Hepatocyte (in vitro differentiated cells): ENCODE measurements at regions not wholly inside any gene's neighbourhood (a gene's known extent, or its start where the extent isn't known, plus 50 kb on each side); places are given as distances from the start of the nearest gene placed in this dataset.

Experiments
- DNase-seq: peaks from one replicate; pipeline ENCODE4 v3.0.0-alpha.2; 2016; ENCODE audit warnings: low spot score
- H2AFZ ChIP-seq: fragments of 200-600 bp; sonication (generic); 2 replicates; pipeline ENCODE4 v1.6.0; 2016; ENCODE audit warnings: antibody characterized with exemption, mild to moderate bottlenecking
- H3K27ac ChIP-seq: fragments of 200-600 bp; sonication (generic); 2 replicates; pipeline ENCODE4 v1.5.1; 2016; ENCODE audit warnings: mild to moderate bottlenecking
- H3K27me3 ChIP-seq: fragments of 200-600 bp; sonication (generic); 2 replicates; pipeline ENCODE4 v1.6.1; 2016
- H3K36me3 ChIP-seq: fragments of 200-600 bp; sonication (generic); replicated peaks from 2 replicates; pipeline ENCODE4 v1.5.1; 2016; ENCODE audit warnings: low read depth; ENCODE audit not compliant: insufficient read depth
- H3K4me1 ChIP-seq: fragments of 200-600 bp; sonication (generic); 2 replicates; pipeline ENCODE4 v1.5.1; 2016; ENCODE audit warnings: mild to moderate bottlenecking, moderate library complexity; ENCODE audit not compliant: insufficient read depth
- H3K4me2 ChIP-seq: fragments of 200-600 bp; sonication (generic); 2 replicates; pipeline ENCODE4 v1.6.0; 2016
- H3K4me3 ChIP-seq: fragments of 200-600 bp; sonication (generic); 2 replicates; pipeline ENCODE4 v1.5.1; 2016; ENCODE audit warnings: mild to moderate bottlenecking
- H3K79me2 ChIP-seq: fragments of 200-600 bp; sonication (generic); 2 replicates; pipeline ENCODE4 v1.6.0; 2017; ENCODE audit warnings: mild to moderate bottlenecking
- H3K9me2 ChIP-seq: fragments of 200-600 bp; sonication (generic); replicated peaks from 2 replicates; pipeline ENCODE4 v1.6.0; 2017; ENCODE audit warnings: mild to moderate bottlenecking; ENCODE audit not compliant: insufficient read depth
- H3K9me3 ChIP-seq: fragments of 200-600 bp; sonication (generic); 2 replicates; pipeline ENCODE4 v1.5.1; 2016; ENCODE audit warnings: low read depth, mild to moderate bottlenecking
- H4K20me1 ChIP-seq: fragments of 200-600 bp; sonication (generic); 2 replicates; pipeline ENCODE4 v1.6.0; 2016; ENCODE audit warnings: mild to moderate bottlenecking; ENCODE audit not compliant: insufficient read depth, poor library complexity, severe bottlenecking
- EZH2 ChIP-seq: fragments of 200-600 bp; sonication (generic); IDR thresholded peaks from 2 replicates; pipeline ENCODE4 v1.6.1; 2016; ENCODE audit warnings: antibody characterized with exemption, mild to moderate bottlenecking, borderline replicate concordance
- EZH2phosphoT487 ChIP-seq: fragments of 200-600 bp; sonication (generic); IDR thresholded peaks from one replicate; pipeline ENCODE4 v1.6.1; 2018; ENCODE audit warnings: antibody characterized with exemption, mild to moderate bottlenecking, low read depth, moderate library complexity; ENCODE audit not compliant: unreplicated experiment, severe bottlenecking
- WGBS: methylation state at CpG from one replicate; pipeline ENCODE4 v1.1.6; 2016; ENCODE audit warnings: low lambda C conversion rate; ENCODE audit errors: missing lambda C conversion rate; 5-methylcytosine and 5-hydroxymethylcytosine counted together
- TF ChIP-seq, protein P1 (sequence below): fragments of 200-600 bp; sonication (generic); IDR thresholded peaks from 2 replicates; pipeline ENCODE4 v1.5.1; 2016; ENCODE audit warnings: antibody characterized with exemption, mild to moderate bottlenecking; ENCODE audit not compliant: poor library complexity

- no peaks in the 10 kb centered on the region for H3K4me1 ChIP-seq
- TF ChIP-seq EZH2, result no peak
- TF ChIP-seq EZH2phosphoT487, result no peak
- TF ChIP-seq, protein P1, sequence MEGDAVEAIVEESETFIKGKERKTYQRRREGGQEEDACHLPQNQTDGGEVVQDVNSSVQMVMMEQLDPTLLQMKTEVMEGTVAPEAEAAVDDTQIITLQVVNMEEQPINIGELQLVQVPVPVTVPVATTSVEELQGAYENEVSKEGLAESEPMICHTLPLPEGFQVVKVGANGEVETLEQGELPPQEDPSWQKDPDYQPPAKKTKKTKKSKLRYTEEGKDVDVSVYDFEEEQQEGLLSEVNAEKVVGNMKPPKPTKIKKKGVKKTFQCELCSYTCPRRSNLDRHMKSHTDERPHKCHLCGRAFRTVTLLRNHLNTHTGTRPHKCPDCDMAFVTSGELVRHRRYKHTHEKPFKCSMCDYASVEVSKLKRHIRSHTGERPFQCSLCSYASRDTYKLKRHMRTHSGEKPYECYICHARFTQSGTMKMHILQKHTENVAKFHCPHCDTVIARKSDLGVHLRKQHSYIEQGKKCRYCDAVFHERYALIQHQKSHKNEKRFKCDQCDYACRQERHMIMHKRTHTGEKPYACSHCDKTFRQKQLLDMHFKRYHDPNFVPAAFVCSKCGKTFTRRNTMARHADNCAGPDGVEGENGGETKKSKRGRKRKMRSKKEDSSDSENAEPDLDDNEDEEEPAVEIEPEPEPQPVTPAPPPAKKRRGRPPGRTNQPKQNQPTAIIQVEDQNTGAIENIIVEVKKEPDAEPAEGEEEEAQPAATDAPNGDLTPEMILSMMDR, result no peak
Observed at GRCh38 chr3:64276131-64276530, 50.9 kb upstream of the PRICKLE2 start.

More at GRCh38 chr3:64276131-64276530, 50.9 kb upstream of the PRICKLE2 start:
- Histone ChIP-seq H2AFZ (no peak overlapping the region), H3K9me2 (no peaks in the 10 kb centered on the region), H3K9me3 (no peaks in the 10 kb centered on the region), H3K27me3 (no peaks in the 10 kb centered on the region), H3K79me2 (no peaks in the 10 kb centered on the region), H3K4me3 (no peak overlapping the region), H3K36me3 (no peaks in the 10 kb centered on the region), H3K4me2 (no peak overlapping the region), H3K27ac (no peak overlapping the region), H4K20me1 (no peaks in the 10 kb centered on the region)
- WGBS, result 94% methylated on average over 3 of the region's 3 CpGs
- no peak for DNase-seq
